GM19438 (cell line): ENCODE measurements at regions not wholly inside any gene's neighbourhood (a gene's known extent, or its start where the extent isn't known, plus 50 kb on each side); places are given as distances from the start of the nearest gene placed in this dataset.
"Not testable (repeated sequence)": the region's sequence is repeated elsewhere in the genome, so short reads cannot be mapped to it uniquely, and the experiment has no call there.

Experiments used
- ATAC-seq: cut with Tn5 transposase; IDR thresholded peaks from one replicate; pipeline ENCODE4 v1.9.1; 2021; ENCODE audit warnings: low read depth; ENCODE audit not compliant: unreplicated experiment

DNA sequence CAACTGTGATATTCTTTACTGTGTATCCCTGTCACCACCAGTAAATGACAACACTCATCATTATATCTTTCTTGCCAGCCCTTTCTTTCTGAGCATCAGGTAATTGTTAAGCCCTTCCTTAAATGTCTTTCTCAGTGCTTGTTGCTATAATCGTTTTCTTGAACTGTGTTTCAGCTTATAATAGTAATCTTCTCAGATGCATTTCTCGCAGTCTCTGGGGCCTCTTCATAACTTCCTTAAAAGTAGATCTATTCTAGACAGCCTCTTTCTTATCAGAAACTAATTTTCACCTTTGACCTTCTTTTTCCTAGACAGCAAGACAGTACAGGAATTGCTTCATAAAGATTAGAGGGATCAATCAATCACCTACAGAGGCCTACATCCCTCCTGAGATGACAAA lies 648.1 kb downstream of the CPS1 start:
- ATAC-seq = no peak

GRCh38 chr2:211204902-211205301 lies 648.5 kb downstream of the CPS1 start:
- ATAC-seq = no peak

- no peak for ATAC-seq
Measured at GRCh38 chr2:211205358-211205757, 649.0 kb downstream of the CPS1 start.

DNA sequence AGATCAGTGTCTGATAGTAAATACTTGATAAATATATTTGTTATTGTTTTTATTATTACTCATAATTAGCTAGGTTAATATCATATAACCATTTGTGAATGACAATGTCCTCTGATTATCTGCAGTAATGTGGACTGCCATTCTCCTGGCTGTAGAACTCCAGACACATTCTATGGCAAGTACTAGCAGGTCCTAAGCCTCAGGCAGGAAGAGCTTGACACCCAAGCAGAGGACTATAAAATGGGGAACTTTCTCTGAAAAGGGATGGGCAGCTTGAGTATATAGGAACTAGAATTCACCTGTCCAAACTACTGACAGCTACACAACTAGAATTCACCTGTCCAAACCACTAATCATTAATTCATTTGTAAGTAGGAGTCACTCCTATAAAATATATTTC lies 649.4 kb downstream of the CPS1 start:
- ATAC-seq = no peak

DNA sequence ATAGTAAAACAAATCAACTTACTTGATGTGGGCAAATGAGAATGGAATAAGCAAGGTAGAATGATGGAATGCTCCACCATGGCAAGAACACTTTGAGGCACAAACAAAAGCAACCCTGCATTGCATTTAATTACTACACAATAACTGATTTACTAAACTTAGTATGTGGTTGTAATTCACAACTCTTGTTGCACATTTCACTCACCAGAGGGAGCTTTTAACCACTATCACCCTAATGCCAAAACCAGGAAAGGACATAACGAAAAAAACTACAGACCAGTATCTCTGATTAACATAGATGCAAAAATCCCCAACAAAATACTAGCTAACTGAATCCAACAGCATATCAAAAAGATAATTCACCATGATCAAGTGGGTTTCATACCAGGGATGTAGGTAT lies 659.8 kb downstream of the CPS1 start:
- ATAC-seq = no peak

GRCh38 chr2:211219548-211219947 lies 663.1 kb downstream of the CPS1 start:
- not testable (repeated sequence) for ATAC-seq

DNA sequence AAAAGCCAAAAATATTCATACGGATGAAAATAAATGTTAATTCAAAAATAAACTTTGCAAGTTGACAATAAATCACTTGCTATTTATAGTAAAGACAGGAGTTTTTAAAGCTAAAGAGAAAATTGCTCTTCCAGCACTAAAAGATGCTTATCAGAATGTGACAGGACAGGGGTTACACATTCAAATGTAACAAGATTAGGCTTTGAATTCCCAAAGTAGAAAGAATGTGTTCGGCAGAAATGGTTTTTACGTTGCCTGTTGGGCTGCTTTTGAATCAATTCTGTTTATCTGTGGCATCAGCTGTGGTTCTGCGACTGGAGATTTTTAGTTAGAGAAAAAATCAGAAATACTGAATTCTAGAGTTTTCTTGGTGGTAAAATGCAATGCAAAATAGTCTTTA lies 669.4 kb downstream of the CPS1 start:
- ATAC-seq = no peak

DNA sequence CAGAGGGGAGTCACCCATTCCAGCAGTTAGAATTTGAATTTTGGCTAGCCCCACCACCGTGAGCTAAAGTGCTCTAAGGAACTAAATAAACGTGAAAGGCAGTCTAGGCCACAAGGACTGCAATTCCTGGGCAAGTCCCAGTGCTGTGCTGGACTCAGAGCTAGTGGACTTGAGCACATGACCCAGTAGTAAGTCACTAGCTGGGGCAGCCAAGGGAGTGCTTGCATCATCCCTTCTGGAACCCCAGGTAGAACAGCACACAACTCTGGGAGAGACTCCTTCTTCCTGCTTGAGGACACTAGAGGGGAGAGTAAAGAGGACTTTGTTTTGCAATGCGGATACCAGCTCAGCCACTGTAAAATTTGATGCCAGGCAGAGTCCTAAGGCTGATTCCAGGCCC lies 672.2 kb downstream of the CPS1 start:
- ATAC-seq = no peak

DNA sequence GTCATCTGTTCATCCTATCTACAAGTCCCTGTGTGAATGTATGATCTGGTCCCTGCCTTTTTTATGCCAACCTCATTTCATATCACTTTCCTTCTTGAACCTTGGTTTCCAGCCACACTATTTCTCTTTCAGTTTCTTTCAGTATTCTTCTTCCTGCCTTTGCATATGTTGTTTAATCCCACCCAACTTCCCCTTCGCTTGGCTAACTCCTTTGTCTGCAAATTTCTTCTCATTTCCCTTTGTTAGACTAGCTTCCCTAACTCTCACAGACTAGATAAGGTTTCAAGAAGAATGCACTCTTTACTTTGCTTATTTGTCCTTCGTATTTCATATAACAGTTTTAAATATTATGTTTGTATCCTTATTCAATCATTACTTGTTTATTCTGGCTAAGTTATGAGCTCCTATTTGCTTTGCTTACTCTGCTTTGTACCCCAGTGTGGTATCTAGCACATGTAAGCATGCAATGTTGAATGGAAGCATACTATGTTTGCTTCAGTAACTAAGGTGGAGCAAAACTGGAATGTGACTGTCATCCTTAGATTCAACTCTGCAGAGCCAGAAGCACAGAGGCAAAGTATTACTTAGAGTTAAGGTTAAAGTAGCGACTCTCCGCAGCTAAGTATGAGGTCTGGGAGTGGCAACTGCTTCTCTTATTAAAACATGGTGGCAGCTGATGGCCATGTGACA lies 681.3 kb downstream of the CPS1 start:
- ATAC-seq = no peak

DNA sequence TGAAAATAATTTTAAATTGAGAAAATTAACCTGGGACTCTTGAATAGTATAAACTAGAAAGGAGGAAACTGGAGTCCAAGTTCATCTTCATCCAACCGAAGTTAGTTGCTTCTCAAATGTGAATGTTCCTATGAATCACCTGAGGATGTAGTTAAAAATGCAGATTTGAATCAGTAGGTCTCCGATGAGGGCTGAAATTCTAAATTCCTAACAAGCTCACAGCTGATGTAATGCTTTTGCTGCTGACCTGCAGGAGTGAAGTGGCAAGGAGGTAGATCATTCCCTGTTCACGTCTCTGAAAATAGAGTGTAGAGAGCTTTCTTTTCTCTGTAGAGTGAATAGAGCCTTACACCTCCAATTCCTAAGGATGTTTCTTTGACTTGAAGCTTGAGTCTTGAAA lies 685.5 kb downstream of the CPS1 start:
- ATAC-seq = no peak

DNA sequence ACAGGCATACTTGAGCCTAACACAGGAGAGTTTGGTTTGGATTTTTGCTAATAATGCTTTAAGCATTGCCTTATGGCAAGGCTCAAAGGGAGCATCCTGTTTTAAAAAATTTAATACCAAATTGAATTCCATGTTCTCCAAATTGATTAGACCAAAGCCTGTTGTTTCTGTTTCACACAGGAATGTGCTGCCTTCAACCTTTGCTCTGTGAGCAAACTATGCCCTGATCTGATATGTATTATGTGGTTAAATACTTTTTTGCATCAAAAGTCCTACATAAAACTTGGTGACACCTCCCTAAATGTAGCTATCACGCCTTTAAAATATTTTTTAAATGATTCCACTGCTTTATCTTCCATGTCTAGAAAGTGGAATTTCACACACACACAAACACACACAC lies 691.4 kb downstream of the CPS1 start:
- no peak for ATAC-seq

DNA sequence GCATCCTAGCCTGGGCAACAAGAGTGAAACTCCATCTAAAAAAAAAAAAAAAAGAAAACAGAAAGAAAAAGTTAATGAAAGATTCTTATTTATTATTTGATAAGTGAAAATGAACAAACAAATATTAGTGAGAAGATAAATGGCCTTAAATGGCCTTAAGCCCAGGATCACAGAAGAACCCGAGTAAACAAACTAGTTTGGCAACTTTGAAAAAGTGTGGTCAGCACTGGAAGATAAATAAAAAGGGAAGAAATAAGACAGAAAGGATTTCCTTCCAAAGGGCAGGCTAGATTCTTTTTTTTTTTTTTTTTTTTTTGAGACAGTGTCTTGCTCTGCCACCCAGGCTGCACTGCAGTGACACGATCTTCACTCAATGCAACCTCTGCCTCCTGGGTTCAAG lies 692.4 kb downstream of the CPS1 start:
- no peak for ATAC-seq

GRCh38 chr2:211251016-211251415 lies 694.6 kb downstream of the CPS1 start:
- ATAC-seq = no peak

DNA sequence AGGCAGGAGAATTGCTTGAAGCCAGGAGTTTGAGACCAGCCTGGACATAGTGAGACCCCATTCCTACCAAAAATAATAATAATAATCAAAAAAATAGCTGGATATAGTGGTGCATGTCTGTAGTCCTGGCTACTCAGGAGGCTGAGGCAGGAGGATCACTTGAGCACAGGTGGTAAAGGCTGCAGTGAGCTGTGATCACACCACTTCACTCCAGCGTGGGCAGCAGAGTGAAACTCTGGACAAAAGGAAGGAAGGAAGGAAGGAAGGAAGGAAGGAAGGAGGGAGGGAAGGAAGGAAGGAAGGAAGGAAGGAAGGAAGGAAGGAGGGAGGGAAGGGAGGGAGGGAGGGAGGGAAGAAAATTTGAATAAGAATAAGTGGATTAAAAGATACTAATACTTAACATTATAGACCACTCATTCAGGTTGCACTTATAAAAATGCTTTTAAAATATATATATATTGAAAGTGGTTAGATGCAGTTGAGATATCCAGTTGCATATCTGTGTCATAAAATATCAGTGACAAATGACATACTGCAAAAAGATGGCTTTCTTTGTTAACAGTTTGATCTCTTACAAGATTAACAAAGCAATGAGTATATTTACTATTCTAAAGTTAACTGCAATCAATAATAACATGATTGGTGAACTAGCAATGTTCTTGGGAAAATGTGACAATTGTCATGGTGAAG lies 702.4 kb downstream of the CPS1 start:
- no peak for ATAC-seq

GRCh38 chr2:211259831-211260476 lies 703.6 kb downstream of the CPS1 start:
- no peak for ATAC-seq

DNA sequence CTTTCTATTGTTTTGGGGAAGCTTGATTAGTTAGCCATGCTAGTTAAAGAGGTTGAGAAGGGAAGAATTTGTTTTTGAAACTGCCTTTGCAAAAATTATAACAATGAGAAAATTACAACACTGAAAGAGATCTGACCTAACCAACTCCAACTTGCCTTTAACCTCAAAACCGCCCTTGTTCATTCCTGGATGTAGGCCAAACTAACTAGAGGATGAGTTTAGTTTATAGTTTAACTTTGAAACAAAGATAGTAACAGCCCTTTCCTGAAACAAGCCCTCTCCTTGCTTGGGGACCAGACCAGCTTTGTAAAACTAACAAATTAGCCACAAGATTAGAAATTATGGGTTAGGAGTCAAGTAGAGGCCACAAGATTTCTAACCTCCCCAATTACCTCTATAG lies 713.9 kb downstream of the CPS1 start:
- no peak for ATAC-seq

DNA sequence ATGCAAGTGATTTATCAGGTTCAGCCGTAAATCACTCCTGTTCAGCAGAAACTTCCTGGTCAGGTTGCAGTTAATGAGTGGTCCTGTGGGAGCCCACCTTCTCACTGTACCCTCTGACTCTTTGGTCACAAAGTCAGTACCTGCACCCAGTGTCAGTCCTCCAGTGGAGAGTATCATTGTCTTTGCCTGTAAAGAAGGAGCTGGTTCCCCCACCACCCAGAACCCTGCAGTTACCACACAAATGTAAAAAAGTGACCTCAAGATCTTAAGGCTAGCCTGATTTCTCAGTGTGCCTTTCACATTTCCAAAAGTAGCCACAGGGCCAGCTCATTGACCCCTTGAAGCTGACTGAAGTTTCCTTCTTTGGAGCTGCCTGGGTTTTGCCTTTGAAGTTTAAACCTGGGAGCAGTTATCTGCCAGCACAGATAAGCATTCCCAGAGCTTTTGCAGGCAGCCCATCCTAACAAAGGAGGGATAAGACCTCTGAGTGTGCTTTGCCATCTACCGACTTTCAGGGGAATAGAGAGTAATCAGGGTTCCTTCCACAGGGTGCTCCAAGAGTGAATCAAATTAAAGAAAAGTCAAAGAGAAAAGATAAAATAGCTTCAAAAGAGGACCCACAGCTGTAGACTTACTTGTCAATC lies 725.2 kb downstream of the CPS1 start:
- ATAC-seq = no peak

GRCh38 chr2:211302676-211303075 lies 746.3 kb downstream of the CPS1 start:
- ATAC-seq = no peak

DNA sequence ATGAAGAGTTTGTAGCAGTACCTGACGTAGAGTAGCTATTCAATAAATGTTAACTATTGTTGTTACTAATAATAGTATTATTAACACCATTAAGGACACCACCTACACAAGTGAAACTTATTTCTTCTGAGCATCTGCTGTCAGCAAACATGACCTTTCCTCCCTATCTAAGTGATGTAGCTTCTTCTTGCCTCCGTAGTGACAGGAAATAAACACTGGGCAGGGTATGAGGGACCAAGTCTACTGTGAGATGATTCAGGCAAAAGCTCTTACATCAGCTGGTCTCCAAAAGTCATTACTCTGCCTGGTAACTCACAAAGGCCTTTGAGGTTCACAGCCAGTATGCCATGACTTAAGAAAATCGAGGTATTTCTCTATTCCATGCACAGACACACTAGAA lies 750.5 kb downstream of the CPS1 start:
- ATAC-seq = no peak
